ENCODE measurements at regions not wholly inside any gene's neighbourhood (a gene's known extent, or its start where the extent isn't known, plus 50 kb on each side); places are given as distances from the start of the nearest gene placed in this dataset.

DNA sequence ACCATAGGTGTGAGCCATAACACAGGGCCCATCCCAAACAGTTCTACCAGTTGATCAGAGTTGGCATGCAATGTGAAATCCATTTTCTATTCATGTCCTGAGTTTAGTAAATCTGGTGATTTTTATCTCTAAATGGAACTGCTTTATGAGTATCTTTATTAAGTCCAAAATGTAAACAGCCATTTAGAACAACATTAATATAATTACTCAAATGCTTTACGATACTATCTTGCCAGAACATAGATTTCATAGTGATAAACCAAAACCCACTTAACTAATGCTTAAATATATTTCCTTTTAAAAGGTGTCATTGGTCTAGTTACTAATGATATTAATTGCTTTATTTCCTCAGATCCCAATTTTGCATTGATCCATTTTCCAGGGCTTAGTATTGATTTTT is 80.7 kb downstream of the PLCE1 start:
- Mint-ChIP-seq H3K4me3 (no peak overlapping the region), H3K27ac (no peak overlapping the region), H3K27me3 (ENCODE audit: low read depth) (peaks cover 9% of the 10 kb centered on the region), H3K9me3 (no peaks in the 10 kb centered on the region), H3K4me1 (ENCODE audit: low read depth) (no peaks in the 10 kb centered on the region), H3K36me3 (ENCODE audit: low read depth) (no peaks in the 10 kb centered on the region)
- intact Hi-C loops (cut with micrococcal nuclease), result no loop called here
- DNase-seq, result no peak
- CTCF ChIA-PET, result no interaction called here

GRCh38 chr10:94075506-94075905 is 81.8 kb downstream of the PLCE1 start:
- Mint-ChIP-seq H3K4me3 (no peak overlapping the region), H3K9me3 (no peaks in the 10 kb centered on the region), H3K4me1 (ENCODE audit: low read depth) (no peaks in the 10 kb centered on the region), H3K27me3 (ENCODE audit: low read depth) (peaks cover 9% of the 10 kb centered on the region), H3K36me3 (ENCODE audit: low read depth) (no peaks in the 10 kb centered on the region), H3K27ac (no peak overlapping the region)
- CTCF ChIA-PET, result interaction anchor here (0.6 kb wide), 1 partner anchor 179 kb away, joined by 5 read pairs; no protein-coding TSS in a partner anchor
- intact Hi-C loops (cut with micrococcal nuclease), result no loop called here
- DNase-seq, result no peak

DNA sequence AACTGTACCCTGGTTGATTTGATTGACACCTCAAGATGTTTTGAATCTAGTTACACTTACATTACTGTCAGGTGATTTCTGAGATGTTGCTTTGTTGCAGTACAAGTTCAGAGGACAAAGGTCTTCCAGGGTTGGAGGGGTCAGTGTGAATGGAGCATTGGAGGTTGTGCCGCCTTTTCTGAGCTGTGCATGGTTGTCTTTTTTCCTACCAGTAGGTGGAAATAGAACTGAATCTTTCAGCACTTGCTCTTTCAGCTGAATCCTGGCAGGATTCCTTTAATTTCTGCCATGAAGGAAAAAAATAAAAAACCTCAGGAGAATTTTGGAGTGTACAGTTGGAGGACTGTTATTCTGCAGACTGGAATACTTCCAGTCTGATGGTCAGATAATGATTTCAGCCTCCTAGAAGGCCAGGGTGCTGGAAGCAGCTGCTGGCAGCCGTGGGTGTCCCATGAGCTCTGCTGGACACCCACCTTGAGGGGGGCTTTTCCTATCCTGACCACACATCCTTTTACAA is 82.7 kb downstream of the PLCE1 start:
- Mint-ChIP-seq H3K4me1 (ENCODE audit: low read depth) (no peaks in the 10 kb centered on the region), H3K9me3 (no peaks in the 10 kb centered on the region), H3K27ac (no peak overlapping the region), H3K27me3 (ENCODE audit: low read depth) (peaks cover 9% of the 10 kb centered on the region), H3K36me3 (ENCODE audit: low read depth) (no peaks in the 10 kb centered on the region), H3K4me3 (no peak overlapping the region)
- no peak for DNase-seq
- CTCF ChIA-PET, result interaction anchor here (0.5 to 0.6 kb wide), 2 partner anchors 180 to 368 kb away, joined by 3 to 5 read pairs; no protein-coding TSS in a partner anchor
- intact Hi-C loops (cut with micrococcal nuclease), result no loop called here

DNA sequence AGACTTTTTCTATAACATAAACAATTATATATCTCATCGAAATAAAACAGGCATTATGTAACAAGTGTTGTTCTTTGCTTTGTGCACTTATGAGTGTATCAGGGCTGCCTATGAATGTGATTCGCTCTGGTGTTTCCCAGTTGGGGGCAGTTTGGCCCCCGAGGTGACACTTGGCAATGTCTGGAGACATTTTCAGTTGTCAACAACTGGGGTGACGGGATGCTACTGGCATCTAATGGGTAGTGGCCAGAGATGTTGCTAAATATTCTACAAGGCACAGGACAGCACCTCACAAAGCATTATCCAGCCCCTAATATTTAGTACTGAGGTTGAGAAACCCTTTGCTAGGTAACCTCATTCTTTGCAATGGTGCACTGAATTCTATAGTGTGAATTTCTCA is 83.3 kb downstream of the PLCE1 start:
- Mint-ChIP-seq H3K27me3 (ENCODE audit: low read depth) (peaks cover 6% of the 10 kb centered on the region), H3K36me3 (ENCODE audit: low read depth) (no peaks in the 10 kb centered on the region), H3K4me1 (ENCODE audit: low read depth) (no peaks in the 10 kb centered on the region), H3K27ac (no peak overlapping the region), H3K9me3 (no peaks in the 10 kb centered on the region), H3K4me3 (no peak overlapping the region)
- CTCF ChIA-PET, result no interaction called here
- intact Hi-C loops (cut with micrococcal nuclease), result no loop called here
- no peak for DNase-seq

- DNase-seq, result no peak
- no peak overlapping the region for H3K27ac Mint-ChIP-seq
- no peaks in the 10 kb centered on the region for H3K4me1 Mint-ChIP-seq (ENCODE audit: low read depth)
- intact Hi-C loops (cut with micrococcal nuclease), result no loop called here
- H3K27me3 Mint-ChIP-seq (ENCODE audit: low read depth), result no peaks in the 10 kb centered on the region
- H3K9me3 Mint-ChIP-seq, result no peaks in the 10 kb centered on the region
- CTCF ChIA-PET, result no interaction called here
- no peak overlapping the region for H3K4me3 Mint-ChIP-seq
- no peaks in the 10 kb centered on the region for H3K36me3 Mint-ChIP-seq (ENCODE audit: low read depth)
Observed at GRCh38 chr10:94080108-94080507, 86.4 kb downstream of the PLCE1 start.

DNA sequence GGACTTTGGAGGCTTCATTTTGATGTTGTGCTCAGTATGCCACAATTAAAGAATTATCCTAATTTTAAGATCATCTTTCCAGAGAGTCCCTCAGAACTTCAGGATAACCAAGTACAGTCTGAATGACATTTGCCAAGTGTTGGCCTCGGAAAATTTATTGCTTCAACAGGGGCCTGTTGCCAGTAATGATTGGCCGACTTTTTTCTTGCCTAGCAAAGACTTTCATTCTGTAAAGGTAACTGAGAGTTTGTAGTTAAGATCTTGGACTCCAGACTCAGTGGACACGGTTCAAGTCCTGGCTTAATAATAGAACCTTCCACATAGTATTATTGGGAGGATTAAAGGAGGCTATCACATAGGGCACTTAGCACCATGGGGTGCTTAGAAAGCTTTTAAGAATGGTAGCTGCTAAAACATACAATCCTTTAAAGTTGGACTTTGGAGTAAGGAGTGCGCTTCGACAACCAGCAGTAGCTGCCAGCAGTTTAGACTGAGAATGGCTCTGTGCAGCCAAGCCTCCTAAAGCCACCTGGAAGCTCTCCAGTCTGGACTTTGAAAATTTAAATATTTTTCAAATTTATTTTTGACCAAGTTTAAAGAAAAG is 90.0 kb downstream of the PLCE1 start:
- Mint-ChIP-seq H3K4me1 (ENCODE audit: low read depth) (no peaks in the 10 kb centered on the region), H3K4me3 (no peak overlapping the region), H3K27ac (no peak overlapping the region), H3K36me3 (ENCODE audit: low read depth) (no peaks in the 10 kb centered on the region), H3K27me3 (ENCODE audit: low read depth) (no peaks in the 10 kb centered on the region), H3K9me3 (no peaks in the 10 kb centered on the region)
- CTCF ChIA-PET, result no interaction called here
- DNase-seq, result no peak
- intact Hi-C loops (cut with micrococcal nuclease), result no loop called here

- DNase-seq, result no peak
- Mint-ChIP-seq H3K27ac (no peak overlapping the region), H3K36me3 (ENCODE audit: low read depth) (no peaks in the 10 kb centered on the region), H3K27me3 (ENCODE audit: low read depth) (peaks cover 2% of the 10 kb centered on the region), H3K4me3 (no peak overlapping the region), H3K9me3 (no peaks in the 10 kb centered on the region), H3K4me1 (ENCODE audit: low read depth) (no peaks in the 10 kb centered on the region)
- intact Hi-C loops (cut with micrococcal nuclease), result no loop called here
- CTCF ChIA-PET, result no interaction called here
Observed at GRCh38 chr10:94084344-94084743, 90.6 kb downstream of the PLCE1 start.

- CTCF ChIA-PET, result no interaction called here
- no peak for DNase-seq
- no peaks in the 10 kb centered on the region for H3K4me1 Mint-ChIP-seq (ENCODE audit: low read depth)
Observed at GRCh38 chr10:94085288-94085687, 91.6 kb downstream of the PLCE1 start.

DNA sequence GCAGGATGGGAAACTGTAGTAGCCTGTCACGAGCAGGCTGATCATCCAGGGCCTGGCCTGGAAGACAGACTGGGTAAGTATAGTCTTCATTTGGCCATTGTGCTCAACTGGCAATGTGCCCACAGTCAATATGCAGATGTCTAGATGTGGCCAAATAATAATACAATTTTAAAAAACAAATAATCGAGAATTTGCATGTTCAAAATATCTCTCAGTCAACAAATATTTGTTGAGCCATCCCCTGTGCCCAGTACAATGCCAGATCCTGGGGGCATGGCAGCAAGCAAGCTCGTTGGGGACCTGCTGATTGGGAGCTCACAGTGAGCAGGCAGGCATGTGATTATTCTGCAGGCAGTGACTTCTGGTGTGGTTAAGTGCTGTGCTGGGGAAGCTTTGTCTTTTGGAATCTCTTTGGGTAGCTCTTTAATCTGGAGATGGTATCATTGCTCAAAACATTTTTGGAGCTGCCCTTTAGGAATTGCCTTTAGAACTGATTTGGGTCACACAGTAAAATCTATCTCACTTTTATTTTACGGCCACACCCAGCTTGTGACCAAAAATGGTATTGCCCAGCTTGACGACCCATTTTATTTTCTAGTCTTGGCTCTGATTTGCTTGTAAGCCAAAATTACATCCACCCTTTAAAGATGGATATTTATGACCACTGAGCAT is 92.2 kb downstream of the PLCE1 start:
- intact Hi-C loops (cut with micrococcal nuclease), result no loop called here
- CTCF ChIA-PET, result no interaction called here
- no peaks in the 10 kb centered on the region for H3K36me3 Mint-ChIP-seq (ENCODE audit: low read depth)
- peaks cover 7% of the 10 kb centered on the region for H3K27me3 Mint-ChIP-seq (ENCODE audit: low read depth)
- H3K4me3 Mint-ChIP-seq, result no peak overlapping the region
- DNase-seq, result no peak
- H3K27ac Mint-ChIP-seq, result no peak overlapping the region
- H3K9me3 Mint-ChIP-seq, result no peaks in the 10 kb centered on the region
- no peaks in the 10 kb centered on the region for H3K4me1 Mint-ChIP-seq (ENCODE audit: low read depth)

More at GRCh38 chr10:94085288-94085687, 91.6 kb downstream of the PLCE1 start:
- Mint-ChIP-seq H3K27ac (no peak overlapping the region), H3K36me3 (ENCODE audit: low read depth) (no peaks in the 10 kb centered on the region), H3K4me3 (no peak overlapping the region), H3K27me3 (ENCODE audit: low read depth) (peaks cover 3% of the 10 kb centered on the region), H3K9me3 (no peaks in the 10 kb centered on the region)
- intact Hi-C loops (cut with micrococcal nuclease), result no loop called here

- Mint-ChIP-seq H3K4me3 (no peak overlapping the region), H3K36me3 (ENCODE audit: low read depth) (no peaks in the 10 kb centered on the region), H3K9me3 (peaks cover 1% of the 10 kb centered on the region), H3K4me1 (ENCODE audit: low read depth) (no peaks in the 10 kb centered on the region), H3K27ac (no peak overlapping the region), H3K27me3 (ENCODE audit: low read depth) (peaks cover 11% of the 10 kb centered on the region)
- intact Hi-C loops (cut with micrococcal nuclease), result no loop called here
- no peak for DNase-seq
- CTCF ChIA-PET, result no interaction called here
Observed at GRCh38 chr10:94088926-94089381, 95.2 kb downstream of the PLCE1 start.

DNA sequence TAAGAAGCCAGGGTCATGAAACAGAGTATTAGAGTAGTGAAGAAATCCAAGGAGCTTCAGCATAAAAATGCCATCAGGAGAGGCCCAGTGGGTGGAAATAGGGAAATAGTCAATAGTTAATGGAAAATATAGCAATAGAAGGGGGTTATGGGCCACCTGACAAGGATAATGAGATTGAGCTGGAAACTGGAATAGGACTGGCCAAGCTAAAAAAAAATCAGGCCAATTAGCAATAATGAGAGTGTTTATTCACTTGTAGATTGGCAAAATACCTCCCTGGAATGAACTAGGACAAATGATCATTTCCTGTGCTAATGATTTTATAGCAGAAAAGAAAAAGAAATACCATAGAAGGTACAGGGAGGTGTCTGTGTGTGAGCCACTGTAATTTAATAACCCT is 97.9 kb downstream of the PLCE1 start:
- no peak overlapping the region for H3K4me3 Mint-ChIP-seq
- DNase-seq, result no peak
- H3K27me3 Mint-ChIP-seq (ENCODE audit: low read depth), result peaks cover 15% of the 10 kb centered on the region
- intact Hi-C loops (cut with micrococcal nuclease), result no loop called here
- H3K36me3 Mint-ChIP-seq (ENCODE audit: low read depth), result no peaks in the 10 kb centered on the region
- H3K4me1 Mint-ChIP-seq (ENCODE audit: low read depth), result no peaks in the 10 kb centered on the region
- H3K9me3 Mint-ChIP-seq, result peaks cover 1% of the 10 kb centered on the region
- CTCF ChIA-PET, result no interaction called here
- H3K27ac Mint-ChIP-seq, result no peak overlapping the region

DNA sequence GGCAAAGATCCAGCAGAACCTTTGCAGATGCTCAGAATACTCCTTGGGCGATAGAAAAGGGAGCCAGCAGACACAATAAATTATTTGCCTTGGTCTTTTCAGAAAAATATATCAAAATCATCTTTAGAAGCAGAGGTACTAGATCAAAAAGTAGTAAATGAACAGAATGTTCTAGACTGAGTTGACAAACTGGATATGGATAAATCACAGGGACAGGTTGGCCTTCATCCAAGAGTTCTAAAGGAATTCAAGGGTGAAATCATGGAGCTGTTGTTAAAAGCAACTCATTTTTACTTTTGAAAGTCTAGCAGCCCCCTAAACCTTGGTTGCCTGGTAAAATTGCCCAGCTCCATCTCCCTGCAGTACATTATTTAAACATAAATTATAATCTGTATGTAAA is 99.1 kb downstream of the PLCE1 start:
- intact Hi-C loops (cut with micrococcal nuclease), result no loop called here
- H3K36me3 Mint-ChIP-seq (ENCODE audit: low read depth), result no peaks in the 10 kb centered on the region
- no peak for DNase-seq
- CTCF ChIA-PET, result no interaction called here
- H3K9me3 Mint-ChIP-seq, result peaks cover 1% of the 10 kb centered on the region
- no peak overlapping the region for H3K27ac Mint-ChIP-seq
- H3K4me3 Mint-ChIP-seq, result no peak overlapping the region
- H3K27me3 Mint-ChIP-seq (ENCODE audit: low read depth), result peaks cover 15% of the 10 kb centered on the region
- H3K4me1 Mint-ChIP-seq (ENCODE audit: low read depth), result no peaks in the 10 kb centered on the region

GRCh38 chr10:94093286-94093905 is 99.7 kb downstream of the PLCE1 start:
- intact Hi-C loops (cut with micrococcal nuclease), result no loop called here
- no peak for DNase-seq
- Mint-ChIP-seq H3K9me3 (peaks cover 1% of the 10 kb centered on the region), H3K4me1 (ENCODE audit: low read depth) (no peaks in the 10 kb centered on the region), H3K36me3 (ENCODE audit: low read depth) (no peaks in the 10 kb centered on the region), H3K27ac (no peak overlapping the region), H3K27me3 (ENCODE audit: low read depth) (peaks cover 15% of the 10 kb centered on the region), H3K4me3 (no peak overlapping the region)
- CTCF ChIA-PET, result no interaction called here
